HCEC 1CT (cell line): ENCODE measurements at regions not wholly inside any gene's neighbourhood (a gene's known extent, or its start where the extent isn't known, plus 50 kb on each side); places are given as distances from the start of the nearest gene placed in this dataset.
"Not testable (repeated sequence)": the region's sequence is repeated elsewhere in the genome, so short reads cannot be mapped to it uniquely, and the experiment has no call there.

ENCODE experiments used
- DNase-seq: peaks from one replicate; pipeline ENCODE4 v3.0.0-alpha.2; 2017

- DNase-seq: no peak
Measured at GRCh38 chr1:54474310-54475251, 68.4 kb upstream of the SSBP3 start.

DNA sequence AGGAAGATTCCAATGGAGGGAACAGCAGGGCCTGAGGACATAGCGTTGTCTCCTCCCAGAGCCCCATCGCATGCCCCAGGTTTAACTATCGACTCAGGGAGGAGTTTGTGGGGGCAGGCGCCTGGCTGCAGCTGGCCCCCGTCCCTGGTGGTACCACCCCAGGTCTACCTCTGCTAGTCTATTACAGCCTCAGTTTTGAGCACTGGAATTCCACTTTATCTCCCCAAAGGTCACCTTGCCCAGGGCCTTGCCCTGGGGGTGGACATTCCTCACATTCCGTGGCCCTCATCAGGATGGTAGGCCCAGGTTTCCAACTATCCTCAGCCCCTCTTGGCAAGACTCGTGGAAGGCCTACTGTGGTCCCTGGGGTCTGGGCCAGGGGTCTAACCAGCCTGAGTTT is 65.4 kb upstream of the SSBP3 start:
- no peak for DNase-seq

DNA sequence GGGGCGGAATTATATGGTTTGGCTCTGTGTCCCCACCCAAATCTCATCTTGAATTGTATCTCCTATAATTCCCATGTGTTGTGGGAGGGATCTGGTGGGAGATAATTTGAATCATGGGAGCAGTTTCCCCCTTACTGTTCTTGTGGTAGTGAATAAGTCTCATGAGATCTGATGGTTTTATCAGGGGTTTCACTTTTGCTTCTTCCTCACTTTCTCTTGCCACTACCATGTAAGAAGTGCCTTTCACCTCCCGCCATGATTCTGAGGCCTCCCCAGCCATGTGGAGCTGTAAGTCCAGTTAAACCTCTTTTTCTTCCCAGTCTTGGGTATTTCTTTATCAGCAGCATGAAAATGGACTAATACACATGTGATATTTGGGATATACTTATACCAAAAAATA is 63.2 kb upstream of the SSBP3 start:
- DNase-seq: not testable (repeated sequence)

DNA sequence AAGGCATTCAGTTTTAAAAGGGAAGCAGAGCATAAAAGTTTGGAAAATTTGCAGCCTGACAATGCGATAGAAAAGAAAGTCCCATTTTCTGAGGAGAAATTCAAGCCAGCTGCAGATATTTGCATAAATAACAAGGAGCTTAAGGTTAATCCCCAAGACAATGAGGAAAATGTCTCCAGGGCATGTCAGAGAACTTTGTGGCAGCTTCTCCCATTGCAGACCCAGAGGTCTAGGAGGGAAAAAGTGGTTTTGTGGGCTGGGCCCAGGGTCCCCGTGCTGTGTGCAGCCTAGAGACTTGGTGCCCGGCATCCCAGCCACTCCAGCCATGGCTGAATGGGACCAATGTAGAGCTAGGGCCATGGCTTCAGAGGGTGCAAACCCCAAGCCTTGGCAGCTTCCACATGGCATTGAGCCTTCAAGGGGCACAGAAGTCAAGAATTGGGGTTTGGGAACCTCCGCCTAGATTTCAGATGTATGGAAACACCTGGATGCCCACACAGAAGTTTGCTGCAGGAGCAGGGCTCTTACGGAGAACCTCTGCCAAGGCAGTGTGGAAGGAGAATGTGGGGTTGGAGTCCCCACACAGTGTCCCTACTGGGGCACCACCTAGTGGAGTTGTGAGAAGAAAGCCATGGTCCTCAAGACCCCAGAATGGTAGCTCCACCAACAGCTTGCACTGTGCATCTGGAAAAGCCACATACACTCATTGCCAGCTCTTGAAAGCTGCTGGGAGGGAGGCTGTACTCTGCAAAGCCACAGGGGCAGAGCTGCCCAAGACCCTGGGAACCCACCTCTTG is 62.3 kb upstream of the SSBP3 start:
- DNase-seq: not testable (repeated sequence)

DNA sequence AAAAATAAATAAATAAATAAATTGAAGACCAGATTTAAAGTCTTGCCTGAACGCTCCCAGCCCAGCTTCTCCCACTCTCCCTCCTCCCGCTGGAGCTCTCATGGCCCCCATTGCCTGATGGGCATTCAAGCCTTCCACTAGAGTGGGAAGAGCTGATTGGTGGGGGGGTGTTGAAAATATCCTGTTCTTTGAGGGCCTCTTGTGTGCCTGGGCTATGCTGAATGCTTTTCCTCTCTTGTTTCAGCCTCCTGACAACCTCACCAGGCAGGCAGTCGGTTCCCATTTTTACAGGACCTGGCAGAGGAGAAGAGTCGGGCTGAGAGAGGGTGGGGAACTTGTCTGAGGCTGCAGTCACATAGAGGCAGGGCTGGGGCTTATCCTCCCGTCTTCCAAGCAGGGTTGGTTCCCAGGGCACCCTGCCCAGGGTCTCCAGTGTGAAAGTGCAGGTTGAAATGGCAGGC is 59.2 kb upstream of the SSBP3 start:
- no peak for DNase-seq

DNA sequence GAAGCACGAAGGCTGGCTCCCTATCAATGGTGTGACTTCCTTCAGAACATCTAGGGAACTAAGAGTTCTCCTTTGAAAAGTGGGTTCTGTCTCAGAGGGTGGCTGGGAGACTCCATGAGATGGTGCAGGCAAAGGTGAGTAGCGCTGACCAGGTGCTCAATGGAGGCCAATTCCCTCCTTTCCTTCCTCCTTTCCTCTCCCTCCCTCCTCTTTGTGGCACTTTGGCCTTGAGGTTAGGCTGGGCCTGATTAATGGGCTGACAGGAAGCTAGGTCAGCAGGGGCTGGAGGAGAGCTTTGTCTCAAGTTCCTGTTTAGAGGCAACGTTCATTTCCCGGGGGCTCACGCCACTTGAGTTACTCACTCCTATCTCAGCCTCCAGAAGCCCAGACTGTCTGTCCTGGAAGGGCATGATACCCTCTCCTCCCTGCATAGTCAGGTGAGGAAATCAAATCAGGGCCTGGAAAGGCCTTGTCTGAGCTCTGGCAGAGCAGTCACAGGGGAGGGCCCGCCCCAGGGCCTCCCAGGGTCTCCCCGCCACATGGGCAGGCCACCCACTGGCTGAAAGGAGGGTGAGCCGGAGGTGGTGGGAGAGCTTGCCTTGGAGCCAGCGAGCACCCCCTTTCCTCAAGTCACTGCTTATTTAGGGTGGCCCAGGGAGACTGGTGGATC is 58.4 kb upstream of the SSBP3 start:
- DNase-seq: no peak

DNA sequence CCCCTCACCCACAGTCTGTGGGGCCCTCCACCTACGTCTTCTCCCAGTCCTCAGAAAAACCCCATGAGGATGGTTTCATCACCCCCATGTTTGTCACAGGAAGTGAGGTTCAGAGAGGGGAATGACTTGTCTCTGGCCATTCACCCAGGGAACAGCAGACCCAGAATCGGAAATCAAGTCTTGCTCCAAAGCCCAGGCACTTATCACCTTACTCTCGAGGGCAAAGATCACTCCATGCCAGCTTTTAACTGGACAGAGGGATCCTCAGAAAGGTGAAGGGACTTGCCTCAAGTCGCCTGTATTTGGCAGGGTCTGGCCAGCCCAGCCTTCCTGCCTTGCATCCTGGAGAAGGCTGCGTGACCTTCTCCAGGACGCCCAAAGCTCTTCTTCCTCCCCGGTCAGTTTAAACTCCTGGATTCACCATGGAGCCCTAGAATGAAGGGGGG is 57.9 kb upstream of the SSBP3 start:
- DNase-seq: peak; percentile 20

- DNase-seq: no peak
Measured at GRCh38 chr1:54463259-54464030, 57.3 kb upstream of the SSBP3 start.

- no peak for DNase-seq
Measured at GRCh38 chr1:54462597-54463258, 56.5 kb upstream of the SSBP3 start.

DNA sequence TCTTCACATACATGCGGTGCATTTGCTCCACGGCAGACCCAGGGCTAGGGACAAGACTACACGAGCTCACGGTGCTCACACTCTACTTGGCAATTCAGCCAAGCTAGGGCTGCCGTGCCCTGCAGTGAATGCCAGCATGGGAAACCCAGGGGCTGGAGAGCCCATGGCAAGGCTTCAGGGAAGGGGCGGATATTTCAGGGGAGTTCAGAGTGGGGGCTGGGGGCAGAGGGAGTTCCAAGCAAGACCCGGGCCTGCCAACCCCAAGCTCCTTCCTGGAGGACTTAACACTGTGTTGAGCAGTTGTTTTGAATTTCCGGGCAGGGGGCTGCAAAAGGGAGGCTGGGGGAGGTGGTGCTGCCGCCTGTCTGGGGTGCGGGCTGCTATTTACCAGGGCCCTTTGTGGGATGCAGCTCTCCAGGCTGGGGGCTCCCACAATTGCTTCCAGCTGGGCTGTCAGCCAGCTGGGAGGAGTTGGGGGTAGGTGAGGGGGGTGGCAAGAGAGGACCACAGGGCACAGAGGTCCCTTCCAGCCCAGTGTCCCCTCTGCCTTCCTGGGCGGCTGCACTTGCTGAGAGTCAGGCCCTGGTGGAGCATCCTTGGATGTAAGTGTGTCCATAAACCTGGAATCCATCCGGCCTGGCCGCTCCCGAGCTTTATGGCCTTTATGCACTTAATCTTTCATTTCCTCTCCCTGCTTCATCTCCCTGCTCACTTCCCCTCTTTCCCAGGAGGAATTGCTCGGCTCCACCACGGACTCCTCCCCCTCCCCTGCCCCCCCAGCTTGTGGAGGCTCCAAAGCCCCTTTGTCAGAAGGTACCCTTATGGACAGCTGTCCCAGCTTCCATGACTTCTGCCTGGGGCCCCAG is 55.8 kb upstream of the SSBP3 start:
- no peak for DNase-seq

DNA sequence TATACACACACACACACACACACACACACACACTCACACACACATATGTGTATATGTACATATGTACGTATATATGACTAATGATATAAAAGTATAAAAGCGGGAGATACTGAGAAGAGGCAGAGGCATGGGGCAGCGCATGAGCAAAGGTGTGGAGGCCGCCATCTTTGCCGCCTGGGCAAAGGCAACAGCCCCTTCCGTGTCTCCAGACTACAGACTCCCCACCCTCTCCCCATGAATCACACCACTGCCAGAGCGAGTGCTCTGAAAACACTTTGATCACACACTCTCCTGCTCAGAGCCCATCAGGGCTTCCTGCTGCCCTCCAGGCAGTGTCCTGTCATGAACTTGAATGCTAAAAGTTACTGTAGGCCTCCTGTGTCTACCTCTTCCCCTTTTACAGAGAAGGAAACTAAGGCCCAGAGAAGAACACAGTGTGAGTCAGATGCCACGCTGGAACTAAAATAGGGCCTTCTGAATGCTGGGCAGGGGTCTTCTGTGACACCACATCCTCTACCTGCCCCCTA is 54.7 kb upstream of the SSBP3 start:
- DNase-seq: no peak

DNA sequence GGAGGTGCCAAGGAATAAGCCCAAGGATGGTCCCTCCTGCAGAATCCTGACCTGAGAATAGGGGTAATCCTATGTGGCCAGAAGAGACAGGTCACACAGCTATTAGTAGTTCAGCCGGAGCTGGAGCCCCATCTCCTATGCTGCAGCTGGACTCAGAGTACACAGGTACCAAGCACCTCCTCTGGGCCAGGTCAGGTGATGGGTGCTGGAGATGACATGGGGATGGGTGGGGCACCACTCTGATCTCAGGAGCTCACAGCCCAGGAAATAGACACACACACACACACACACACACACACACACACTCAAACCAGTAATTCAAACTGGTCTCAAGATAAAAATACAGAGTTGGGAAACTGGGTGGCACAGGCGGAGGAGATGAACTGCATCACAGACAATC is 54.2 kb upstream of the SSBP3 start:
- DNase-seq: no peak

GRCh38 chr1:54459726-54460191 is 53.6 kb upstream of the SSBP3 start:
- no peak for DNase-seq

DNA sequence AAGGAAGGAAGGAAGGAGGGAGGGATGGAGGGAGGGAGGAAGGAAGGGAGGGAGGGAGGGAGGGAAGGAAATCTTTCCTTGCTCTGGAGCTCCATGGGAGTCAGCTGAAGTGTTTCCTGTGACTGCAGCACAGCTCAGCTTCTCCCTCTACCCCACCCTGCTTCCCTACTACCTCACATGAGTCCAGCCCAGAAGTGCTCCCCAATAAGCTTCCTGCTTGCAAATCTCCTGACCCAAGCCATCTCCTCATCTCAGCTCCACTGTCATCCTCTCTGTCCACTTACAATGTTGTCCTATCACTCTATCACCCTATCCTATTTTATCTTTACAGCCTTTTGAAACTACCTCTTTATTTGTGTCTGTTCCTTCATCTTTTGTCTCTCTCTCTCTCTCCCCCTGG is 52.9 kb upstream of the SSBP3 start:
- no peak for DNase-seq

GRCh38 chr1:54456921-54457529 is 50.8 kb upstream of the SSBP3 start:
- no peak for DNase-seq

- DNase-seq: no peak
Measured at GRCh38 chr1:54456361-54456760, 50.2 kb upstream of the SSBP3 start.
